Rectal smooth muscle tissue (tissue), 1 donor: ENCODE measurements at regions not wholly inside any gene's neighbourhood (a gene's known extent, or its start where the extent isn't known, plus 50 kb on each side); places are given as distances from the start of the nearest gene placed in this dataset.
"Not testable (repeated sequence)": the region's sequence is repeated elsewhere in the genome, so short reads cannot be mapped to it uniquely, and the experiment has no call there.

ENCODE experiments used
- H3K27ac ChIP-seq: one replicate; pipeline ENCODE4 v1.7.0; 2013; ENCODE audit warnings: low read depth, low read length, inconsistent platforms
- H3K27me3 ChIP-seq: one replicate; pipeline ENCODE4 v1.7.0; 2013; ENCODE audit warnings: low read length; ENCODE audit not compliant: control insufficient read depth, insufficient read depth
- H3K36me3 ChIP-seq: one replicate; pipeline ENCODE4 v1.7.0; 2013; ENCODE audit warnings: low read length; ENCODE audit not compliant: control insufficient read depth, insufficient read depth
- H3K4me1 ChIP-seq: one replicate; pipeline ENCODE4 v1.7.0; 2013; ENCODE audit warnings: low read length; ENCODE audit not compliant: control insufficient read depth, insufficient read depth
- H3K4me3 ChIP-seq: one replicate; pipeline ENCODE4 v1.7.0; 2013; ENCODE audit warnings: low read length
- H3K9ac ChIP-seq: one replicate; pipeline ENCODE4 v1.7.0; 2013; ENCODE audit warnings: low read length

DNA sequence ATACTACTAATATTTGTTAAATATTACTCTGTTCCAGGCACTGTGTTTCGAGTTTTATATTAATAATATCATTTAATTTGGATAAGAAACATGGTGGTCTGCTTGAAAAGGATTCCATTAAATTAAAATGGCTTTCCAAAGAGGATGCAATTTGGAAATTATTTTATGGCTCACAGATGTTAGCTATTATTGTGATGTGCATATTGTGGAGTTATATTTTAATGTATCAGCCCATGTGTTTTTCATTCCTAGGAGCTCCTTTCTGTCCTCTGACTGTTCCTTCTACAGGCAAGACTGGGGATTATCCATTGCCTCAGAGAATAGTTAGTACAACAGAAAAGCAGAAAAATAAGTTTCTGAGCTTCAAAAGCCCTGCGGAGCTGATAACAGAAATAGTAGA lies 376.7 kb upstream of the PDZRN3 start:
- Histone ChIP-seq H3K27me3 (no peaks in the 10 kb centered on the region), H3K36me3 (no peaks in the 10 kb centered on the region), H3K27ac (no peak overlapping the region), H3K4me1 (no peaks in the 10 kb centered on the region), H3K9ac (no peak overlapping the region), H3K4me3 (no peak overlapping the region)

DNA sequence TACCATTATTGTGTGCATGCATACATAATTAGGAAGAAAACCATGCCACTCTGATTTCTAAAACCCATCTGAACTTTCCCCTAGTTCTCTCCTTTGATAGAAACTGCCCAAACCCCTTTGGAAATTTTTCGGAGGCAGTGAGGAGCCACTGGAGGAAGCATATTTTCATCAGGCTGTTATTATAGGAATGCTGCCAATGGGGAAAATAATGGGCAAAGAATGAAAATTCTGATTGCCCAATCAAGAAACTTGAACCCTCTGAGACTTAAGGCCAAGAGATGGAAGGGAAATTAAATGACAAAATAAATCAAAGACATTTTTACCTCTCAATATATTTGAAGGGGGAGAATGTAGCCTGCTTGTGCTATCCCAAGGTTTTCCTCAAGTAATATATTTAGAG lies 376.0 kb upstream of the PDZRN3 start:
- H3K9ac ChIP-seq = no peak overlapping the region
- H3K27ac ChIP-seq = no peak overlapping the region
- H3K27me3 ChIP-seq = no peaks in the 10 kb centered on the region
- no peaks in the 10 kb centered on the region for H3K4me1 ChIP-seq
- H3K4me3 ChIP-seq = no peak overlapping the region
- no peaks in the 10 kb centered on the region for H3K36me3 ChIP-seq

DNA sequence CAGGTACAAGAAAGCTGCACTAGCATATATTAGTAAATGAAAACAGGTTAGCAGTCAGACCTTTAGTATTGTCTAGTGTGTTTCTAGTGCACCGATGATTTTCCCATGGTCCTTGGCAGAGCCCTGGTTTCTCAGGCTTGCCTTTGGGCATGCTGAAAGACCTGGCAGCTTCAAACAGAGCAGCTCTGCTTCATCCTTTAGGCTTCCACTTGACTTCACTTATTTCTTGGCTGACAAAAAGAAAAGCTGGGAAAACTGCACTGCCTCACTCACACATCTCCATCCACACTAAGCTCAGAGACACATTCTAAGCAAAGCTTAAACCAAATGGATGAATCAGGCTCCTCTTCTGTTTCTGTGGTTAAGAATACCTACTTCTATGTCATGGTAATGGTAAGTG lies 374.8 kb upstream of the PDZRN3 start:
- Histone ChIP-seq H3K36me3 (no peaks in the 10 kb centered on the region), H3K4me3 (no peak overlapping the region), H3K9ac (no peak overlapping the region)

DNA sequence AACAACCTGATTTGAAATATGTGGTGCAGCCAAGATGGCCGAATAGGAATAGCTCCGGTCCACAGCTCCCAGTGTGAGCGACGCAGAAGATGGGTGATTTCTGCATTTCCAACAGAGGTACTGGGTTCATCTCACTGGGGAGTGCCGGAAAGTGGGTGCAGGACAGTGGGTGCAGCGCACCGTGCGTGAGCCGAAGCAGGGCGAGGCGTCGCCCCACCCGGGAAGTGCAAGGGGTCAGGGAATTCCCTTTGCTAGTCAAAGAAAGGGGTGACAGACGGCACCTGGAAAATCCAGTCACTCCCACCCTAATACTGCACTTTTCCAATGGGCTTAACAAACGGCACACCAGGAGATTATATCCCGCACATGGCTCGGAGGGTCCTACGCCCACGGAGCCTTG lies 365.9 kb upstream of the PDZRN3 start:
- H3K9ac ChIP-seq, H3K27me3 ChIP-seq, H3K27ac ChIP-seq, H3K4me3 ChIP-seq, H3K4me1 ChIP-seq, H3K36me3 ChIP-seq: not testable (repeated sequence)

More for the DNA sequence above, 374.8 kb upstream of the PDZRN3 start:
- H3K4me1 ChIP-seq = no peaks in the 10 kb centered on the region
- no peaks in the 10 kb centered on the region for H3K27me3 ChIP-seq
- no peak overlapping the region for H3K27ac ChIP-seq

DNA sequence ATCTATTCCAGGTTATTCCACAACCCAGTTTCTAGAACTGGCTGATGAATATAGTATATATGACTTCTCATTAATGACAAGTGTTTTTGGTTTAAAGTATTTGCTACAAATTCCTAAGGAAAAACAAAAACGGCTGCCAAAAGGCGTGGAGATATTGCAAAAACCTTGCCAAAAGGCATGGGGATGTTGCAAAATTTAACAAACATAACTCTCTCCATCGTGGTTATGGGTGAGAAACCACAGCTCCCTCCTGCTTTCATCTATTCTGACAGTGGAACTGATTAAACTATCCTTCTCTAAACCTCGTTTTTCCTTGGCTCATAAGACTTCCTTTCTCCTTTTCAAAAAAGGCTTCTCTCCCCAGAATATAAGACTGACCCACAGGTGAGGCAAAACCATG lies 342.0 kb upstream of the PDZRN3 start:
- no peak overlapping the region for H3K9ac ChIP-seq
- H3K36me3 ChIP-seq = no peaks in the 10 kb centered on the region
- no peak overlapping the region for H3K4me3 ChIP-seq
- no peaks in the 10 kb centered on the region for H3K4me1 ChIP-seq
- H3K27ac ChIP-seq = no peak overlapping the region
- H3K27me3 ChIP-seq = no peaks in the 10 kb centered on the region

DNA sequence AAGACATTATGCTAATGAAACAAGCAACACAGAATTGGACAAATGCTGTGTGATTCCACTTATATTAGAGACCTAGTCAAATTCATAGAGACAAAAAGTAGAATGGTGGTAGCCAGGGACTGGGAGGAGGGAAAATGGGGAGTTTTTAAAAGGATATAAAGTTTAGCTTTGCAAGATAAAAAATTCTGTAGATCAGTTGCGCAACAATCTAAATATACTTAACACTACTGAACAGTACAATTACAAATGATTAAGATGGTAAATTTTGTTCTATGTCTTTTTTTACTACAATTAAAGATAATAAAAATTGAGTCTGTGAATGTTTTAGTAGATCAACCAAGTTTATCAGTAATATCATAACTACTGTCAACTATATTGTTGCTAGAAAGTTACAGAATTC lies 340.1 kb upstream of the PDZRN3 start:
- no peak overlapping the region for H3K27ac ChIP-seq
- H3K4me1 ChIP-seq = no peaks in the 10 kb centered on the region
- H3K36me3 ChIP-seq = no peaks in the 10 kb centered on the region
- H3K4me3 ChIP-seq = no peak overlapping the region
- no peaks in the 10 kb centered on the region for H3K27me3 ChIP-seq
- no peak overlapping the region for H3K9ac ChIP-seq

DNA sequence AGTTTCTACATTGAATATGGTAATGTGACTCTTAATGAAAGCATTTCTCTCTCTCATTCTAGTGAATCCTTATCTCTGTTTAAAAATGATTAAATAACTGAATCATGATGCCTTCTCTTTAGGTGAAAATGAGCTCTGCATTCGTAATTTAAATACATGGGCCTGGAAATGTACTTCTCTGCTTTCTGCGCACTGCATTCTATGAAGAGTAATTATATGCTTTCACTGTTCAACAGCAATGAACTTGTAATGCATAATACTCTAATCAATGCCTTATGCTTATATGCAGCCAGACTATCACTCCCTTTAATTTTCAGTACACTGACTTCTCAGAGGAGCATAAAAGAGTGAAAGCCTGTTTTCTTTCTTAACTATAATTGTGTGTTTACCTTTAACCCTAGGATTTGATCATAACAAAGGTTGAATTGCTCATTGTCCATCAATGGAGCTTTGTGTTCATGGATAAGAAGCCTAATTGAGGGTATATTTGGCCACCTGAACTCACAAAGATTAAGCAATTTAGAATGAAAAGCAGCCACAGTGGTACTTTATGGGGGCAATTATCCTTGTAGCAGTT lies 330.8 kb upstream of the PDZRN3 start:
- no peak overlapping the region for H3K4me3 ChIP-seq
- H3K27me3 ChIP-seq = no peaks in the 10 kb centered on the region
- H3K9ac ChIP-seq = no peak overlapping the region
- H3K4me1 ChIP-seq = no peaks in the 10 kb centered on the region
- H3K36me3 ChIP-seq = no peaks in the 10 kb centered on the region
- no peak overlapping the region for H3K27ac ChIP-seq

DNA sequence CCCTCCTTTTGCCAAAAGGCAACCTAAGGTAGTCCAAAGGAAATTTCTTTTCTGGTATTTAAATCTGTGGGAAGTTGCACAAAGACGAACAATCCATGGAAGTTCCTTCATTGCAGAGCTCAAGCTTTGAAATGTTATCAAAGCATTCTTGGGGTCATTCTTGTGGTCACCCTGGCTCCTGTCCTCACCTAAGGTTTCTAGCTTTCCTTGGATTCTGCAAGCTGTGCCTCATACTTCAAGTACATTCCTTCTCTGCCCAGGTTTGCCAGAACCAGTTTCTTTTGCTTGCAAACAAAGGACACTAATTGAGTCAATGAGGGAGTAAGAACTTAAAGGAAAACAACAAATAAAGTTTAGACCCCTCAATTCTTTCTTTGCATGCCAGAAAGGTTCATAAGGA lies 329.8 kb upstream of the PDZRN3 start:
- H3K36me3 ChIP-seq = no peaks in the 10 kb centered on the region
- H3K4me1 ChIP-seq = no peaks in the 10 kb centered on the region
- no peak overlapping the region for H3K4me3 ChIP-seq
- H3K27ac ChIP-seq = no peak overlapping the region
- no peaks in the 10 kb centered on the region for H3K27me3 ChIP-seq
- H3K9ac ChIP-seq = no peak overlapping the region

DNA sequence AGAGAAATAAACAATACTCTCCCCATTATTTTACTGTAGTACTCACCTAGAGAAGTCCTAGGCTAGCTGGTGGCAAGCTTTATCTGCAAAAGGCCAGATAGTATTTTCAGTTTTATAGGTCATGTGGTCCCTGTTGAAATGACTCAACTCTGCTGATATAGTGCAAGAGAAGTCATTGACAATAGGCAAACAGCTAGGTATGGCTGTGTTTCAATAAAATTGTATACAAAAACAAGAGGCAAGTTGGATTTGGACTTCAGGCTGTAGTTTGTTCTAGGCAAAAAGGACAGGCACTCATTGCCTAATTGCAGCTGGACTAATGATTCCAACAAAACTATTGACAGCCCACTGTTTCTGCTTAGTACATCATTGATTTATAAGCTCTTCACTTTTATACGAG lies 328.0 kb upstream of the PDZRN3 start:
- Histone ChIP-seq H3K36me3 (no peaks in the 10 kb centered on the region), H3K27ac (no peak overlapping the region), H3K4me1 (no peaks in the 10 kb centered on the region), H3K4me3 (no peak overlapping the region), H3K27me3 (no peaks in the 10 kb centered on the region), H3K9ac (no peak overlapping the region)

DNA sequence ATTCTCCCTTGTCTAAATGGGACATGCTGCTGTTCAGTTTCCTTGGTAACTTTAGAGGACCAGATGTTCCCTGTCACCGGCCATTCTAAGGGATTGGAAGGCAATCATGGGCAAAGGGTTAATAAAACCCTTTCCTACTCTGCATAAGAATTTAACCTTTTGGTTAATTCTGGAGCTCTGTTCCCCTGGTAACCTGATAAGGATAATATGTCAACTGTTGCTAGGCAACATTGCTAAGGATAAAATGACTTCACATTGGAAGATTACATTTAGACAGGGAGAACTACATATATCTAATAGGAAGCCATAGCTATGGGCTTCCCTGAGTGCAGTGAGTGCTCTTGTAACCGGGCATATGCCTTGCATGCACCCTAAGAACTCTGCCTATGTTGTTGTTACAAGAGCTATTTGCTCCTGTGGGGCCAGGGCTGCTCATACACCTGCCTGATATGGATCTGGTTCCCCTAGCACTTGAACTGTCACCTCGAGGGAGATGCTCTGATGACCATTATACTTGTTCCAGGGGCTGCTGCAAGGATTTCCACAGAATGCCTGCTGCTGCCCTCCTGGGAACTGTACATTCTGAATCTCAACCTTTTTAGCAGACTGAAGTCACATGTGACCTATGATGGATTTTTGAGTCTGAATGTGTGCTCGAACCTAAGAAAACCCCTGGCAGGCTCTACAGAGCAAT lies 326.3 kb upstream of the PDZRN3 start:
- Histone ChIP-seq H3K27ac (no peak overlapping the region), H3K4me1 (no peaks in the 10 kb centered on the region), H3K36me3 (no peaks in the 10 kb centered on the region), H3K4me3 (no peak overlapping the region), H3K27me3 (no peaks in the 10 kb centered on the region), H3K9ac (no peak overlapping the region)

DNA sequence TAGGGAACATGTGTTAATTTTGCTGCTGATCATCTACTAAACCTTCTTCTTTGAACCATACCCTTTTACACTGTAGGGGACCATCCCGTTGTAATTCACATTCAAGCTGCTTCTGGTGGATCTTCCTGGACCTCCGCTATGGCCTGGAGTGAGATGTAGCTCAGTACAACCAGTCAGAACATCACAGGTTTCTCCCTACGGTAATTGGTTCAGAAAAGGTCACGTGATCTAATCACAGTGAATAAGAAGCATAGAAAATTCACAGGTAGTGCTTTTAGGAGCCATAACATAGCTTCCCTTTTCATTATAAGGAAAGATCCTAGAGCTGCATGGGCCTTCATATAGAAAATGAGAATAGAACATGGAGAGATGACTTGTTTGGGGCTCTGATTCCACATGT lies 320.8 kb upstream of the PDZRN3 start:
- Histone ChIP-seq H3K27me3 (no peaks in the 10 kb centered on the region), H3K4me1 (no peaks in the 10 kb centered on the region), H3K9ac (no peak overlapping the region), H3K36me3 (no peaks in the 10 kb centered on the region), H3K27ac (no peak overlapping the region), H3K4me3 (no peak overlapping the region)

DNA sequence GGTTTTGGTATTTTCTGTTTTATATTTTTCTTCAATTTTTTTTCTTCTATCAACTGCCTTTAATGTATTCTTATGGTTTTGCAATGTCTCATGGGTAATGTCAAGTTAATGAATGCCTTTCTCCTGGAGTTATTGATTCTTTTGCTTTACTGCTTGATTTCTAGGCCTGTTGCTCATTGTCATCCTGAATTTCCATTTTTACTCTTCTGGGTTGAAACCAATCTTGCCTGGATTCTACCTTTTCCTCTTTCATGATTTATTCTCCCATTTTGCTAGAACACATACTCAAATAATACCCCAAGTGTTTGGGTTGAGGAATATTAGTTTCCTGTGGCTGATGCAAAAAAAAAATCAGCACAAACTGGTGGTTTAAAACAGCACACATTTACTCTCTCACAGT lies 315.2 kb upstream of the PDZRN3 start:
- Histone ChIP-seq H3K4me3 (no peak overlapping the region), H3K4me1 (no peaks in the 10 kb centered on the region), H3K27me3 (no peaks in the 10 kb centered on the region), H3K36me3 (no peaks in the 10 kb centered on the region), H3K9ac (no peak overlapping the region), H3K27ac (no peak overlapping the region)

DNA sequence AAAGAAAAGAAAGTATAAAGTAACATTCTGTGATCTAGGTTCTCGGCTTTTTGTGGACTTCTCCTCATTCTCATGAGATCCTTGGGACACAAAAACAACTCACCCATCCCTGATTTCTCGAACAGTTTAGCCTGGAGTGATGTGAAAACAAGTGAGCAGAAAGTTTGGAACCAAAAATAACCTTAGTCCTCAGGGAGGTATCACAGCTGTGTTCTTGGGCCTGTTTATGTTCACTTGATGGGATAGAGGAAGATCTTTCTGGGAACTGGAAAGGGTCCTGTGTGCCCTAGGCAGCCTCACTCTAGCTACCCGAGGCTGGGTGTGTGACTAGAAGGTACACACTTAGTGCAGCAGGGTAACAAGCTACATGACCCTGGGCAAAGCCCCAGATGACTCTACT lies 308.8 kb upstream of the PDZRN3 start:
- H3K27me3 ChIP-seq = no peaks in the 10 kb centered on the region
- H3K4me1 ChIP-seq = no peaks in the 10 kb centered on the region
- H3K4me3 ChIP-seq = no peak overlapping the region
- H3K9ac ChIP-seq = no peak overlapping the region
- H3K36me3 ChIP-seq = no peaks in the 10 kb centered on the region
- H3K27ac ChIP-seq = no peak overlapping the region
